ENCODE measurements at regions not wholly inside any gene's neighbourhood (a gene's known extent, or its start where the extent isn't known, plus 50 kb on each side); places are given as distances from the start of the nearest gene placed in this dataset.

GRCh38 chrX:38860106-38861013 lies 59.1 kb downstream of the MID1IP1 start:
- TF ChIP-seq EZH2phosphoT487 (IDR thresholded peaks at IDR 0.05; ENCODE audit: borderline replicate concordance, low read length): no peak
- no peak for TF ChIP-seq CTCF (IDR thresholded peaks at IDR 0.05; ENCODE audit: low read depth, low read length, poor library complexity, severe bottlenecking)
- Histone ChIP-seq H3K4me2 (ENCODE audit: low read length) (no peak overlapping the region), H3K36me3 (ENCODE audit: control insufficient read depth, low read length) (no peaks in the 10 kb centered on the region), H3K4me1 (ENCODE audit: control insufficient read depth, low read length) (peaks cover 3% of the 10 kb centered on the region; the same call in 1 of the 2 replicates), H3K27ac (ENCODE audit: low read depth, low read length) (no peak overlapping the region), H4K20me1 (ENCODE audit: control insufficient read depth, insufficient read depth, low read depth, low read length) (no peaks in the 10 kb centered on the region), H3K9me3 (ENCODE audit: control insufficient read depth, insufficient read depth, low read length) (no peaks in the 10 kb centered on the region), H3K9me2 (replicated peaks; ENCODE audit: control insufficient read depth, low read length) (no peaks in the 10 kb centered on the region), H3K4me3 (ENCODE audit: low read length) (no peak overlapping the region), H3K27me3 (ENCODE audit: control insufficient read depth, low read length) (no peaks in the 10 kb centered on the region), H3K79me2 (ENCODE audit: control insufficient read depth, low read length) (no peaks in the 10 kb centered on the region), H3F3A (ENCODE audit: control insufficient read depth, insufficient read depth) (no peaks in the 10 kb centered on the region)

GRCh38 chrX:38861489-38861888 lies 60.2 kb downstream of the MID1IP1 start:
- Histone ChIP-seq H3K4me2 (ENCODE audit: low read length) (no peak overlapping the region), H3K79me2 (ENCODE audit: control insufficient read depth, low read length) (no peaks in the 10 kb centered on the region)
- TF ChIP-seq EZH2phosphoT487 (IDR thresholded peaks at IDR 0.05; ENCODE audit: borderline replicate concordance, low read length): no peak
- TF ChIP-seq CTCF (IDR thresholded peaks at IDR 0.05; ENCODE audit: low read depth, low read length, poor library complexity, severe bottlenecking): no peak

GRCh38 chrX:38862100-38862499 lies 60.8 kb downstream of the MID1IP1 start:
- H3K4me1 ChIP-seq (ENCODE audit: control insufficient read depth, low read length): peaks cover 3% of the 10 kb centered on the region; the same call in 1 of the 2 replicates
- H3K4me2 ChIP-seq (ENCODE audit: low read length): no peak overlapping the region
- H3K79me2 ChIP-seq (ENCODE audit: control insufficient read depth, low read length): no peaks in the 10 kb centered on the region
- no peaks in the 10 kb centered on the region for H3K27me3 ChIP-seq (ENCODE audit: control insufficient read depth, low read length)
- no peaks in the 10 kb centered on the region for H3K36me3 ChIP-seq (ENCODE audit: control insufficient read depth, low read length)
- H3K4me3 ChIP-seq (ENCODE audit: low read length): no peak overlapping the region
- H3F3A ChIP-seq (ENCODE audit: control insufficient read depth, insufficient read depth): no peaks in the 10 kb centered on the region
- TF ChIP-seq EZH2phosphoT487 (IDR thresholded peaks at IDR 0.05; ENCODE audit: borderline replicate concordance, low read length) (no peak), CTCF (IDR thresholded peaks at IDR 0.05; ENCODE audit: low read depth, low read length, poor library complexity, severe bottlenecking) (no peak)
- H4K20me1 ChIP-seq (ENCODE audit: control insufficient read depth, insufficient read depth, low read depth, low read length): no peaks in the 10 kb centered on the region
- no peaks in the 10 kb centered on the region for H3K9me3 ChIP-seq (ENCODE audit: control insufficient read depth, insufficient read depth, low read length)
- H3K9me2 ChIP-seq (replicated peaks; ENCODE audit: control insufficient read depth, low read length): no peaks in the 10 kb centered on the region
- H3K27ac ChIP-seq (ENCODE audit: low read depth, low read length): no peak overlapping the region

More at GRCh38 chrX:38861489-38861888, 60.2 kb downstream of the MID1IP1 start:
- Histone ChIP-seq H3K4me3 (ENCODE audit: low read length) (no peak overlapping the region), H3K9me2 (replicated peaks; ENCODE audit: control insufficient read depth, low read length) (no peaks in the 10 kb centered on the region), H3K36me3 (ENCODE audit: control insufficient read depth, low read length) (no peaks in the 10 kb centered on the region), H4K20me1 (ENCODE audit: control insufficient read depth, insufficient read depth, low read depth, low read length) (no peaks in the 10 kb centered on the region), H3K27ac (ENCODE audit: low read depth, low read length) (no peak overlapping the region), H3K27me3 (ENCODE audit: control insufficient read depth, low read length) (no peaks in the 10 kb centered on the region), H3K9me3 (ENCODE audit: control insufficient read depth, insufficient read depth, low read length) (no peaks in the 10 kb centered on the region), H3K4me1 (ENCODE audit: control insufficient read depth, low read length) (peaks cover 3% of the 10 kb centered on the region; the same call in 1 of the 2 replicates), H3F3A (ENCODE audit: control insufficient read depth, insufficient read depth) (no peaks in the 10 kb centered on the region)

All from DOHH2 (cell line).